SK-N-SH (cell line): ENCODE measurements at regions not wholly inside any gene's neighbourhood (a gene's known extent, or its start where the extent isn't known, plus 50 kb on each side); places are given as distances from the start of the nearest gene placed in this dataset.

Source experiments
- CTCF ChIA-PET: fragments of 300-600, 350-600 bp; formaldehyde crosslinking; extraction: SDS; loops from one replicate; lab custom pipeline; 2021; lab: Yijun Ruan, JAX
- POLR2A ChIA-PET: fragments of 350-600 bp; sonication (Branson Sonifier 250); formaldehyde crosslinking; extraction: SDS; loops from one replicate; lab custom pipeline; 2020; ENCODE audit warnings: antibody characterized with exemption, inconsistent platforms; lab: Yijun Ruan, JAX
- DNase-seq: peaks from one replicate; pipeline ENCODE4 v3.0.0; 2012
- H2AFZ ChIP-seq: fragments of 200-600 bp; sonication (generic); 2 replicates; pipeline ENCODE4 v1.8.1; 2016; ENCODE audit warnings: antibody characterized with exemption, mild to moderate bottlenecking, low read depth
- H3F3A ChIP-seq: fragments of 200-600 bp; sonication (generic); replicated peaks from 2 replicates; pipeline ENCODE3; 2016; ENCODE audit warnings: antibody characterized with exemption, mild to moderate bottlenecking; ENCODE audit not compliant: insufficient read depth
- H3K27ac ChIP-seq, 2 experiments: fragments of 200-500 bp in 1 of 2; fragments of 200-600 bp in 1 of 2; sonication (Bioruptor generic) in 1 of 2; sonication (generic), shearing (Covaris generic) in 1 of 2; 2 replicates each; pipeline versions ENCODE4 v1.5.1 to v1.6.1; 2014 to 2016; ENCODE audit warnings: low read depth in 2 of 2, inconsistent platforms in 1 of 2, low read length in 1 of 2, mild to moderate bottlenecking in 1 of 2, mixed read lengths in 1 of 2
- H3K27me3 ChIP-seq: fragments of 200-600 bp; sonication (generic), shearing (Covaris generic); 2 replicates; pipeline ENCODE4 v1.6.1; 2016; ENCODE audit warnings: mixed run types; ENCODE audit not compliant: insufficient read depth
- H3K36me3 ChIP-seq, 2 experiments: fragments of 200-500 bp in 1 of 2; fragments of 200-600 bp in 1 of 2; sonication (Bioruptor generic) in 1 of 2; sonication (generic) in 1 of 2; replicated peaks in 1 of 2; 2 replicates each; pipeline versions ENCODE3 to v1.5.1; 2014 to 2016; ENCODE audit warnings: low read length in 1 of 2, mild to moderate bottlenecking in 1 of 2; ENCODE audit not compliant: insufficient read depth in 2 of 2, control insufficient read depth in 1 of 2
- H3K4me1 ChIP-seq, 2 experiments: fragments of 200-500 bp in 1 of 2; fragments of 200-600 bp in 1 of 2; sonication (Bioruptor generic) in 1 of 2; sonication (generic), shearing (Covaris generic) in 1 of 2; 2 replicates each; pipeline versions ENCODE4 v1.5.1 to v1.6.1; 2014 to 2016; ENCODE audit warnings: low read depth in 1 of 2, low read length in 1 of 2, mixed run types in 1 of 2; ENCODE audit not compliant: insufficient read depth in 2 of 2, control insufficient read depth in 1 of 2
- H3K4me2 ChIP-seq: fragments of 200-600 bp; sonication (generic), shearing (Covaris generic); 2 replicates; pipeline ENCODE4 v1.6.1; 2017; ENCODE audit warnings: mixed run types
- H3K4me3 ChIP-seq, 2 experiments: fragments of 200-500 bp in 1 of 2; fragments of 200-600 bp in 1 of 2; sonication (Bioruptor generic) in 1 of 2; sonication (generic), shearing (Covaris generic) in 1 of 2; 2 replicates each; pipeline versions ENCODE4 v1.5.1 to v1.8.1; 2014 to 2016; ENCODE audit warnings: low read depth in 2 of 2, inconsistent platforms in 1 of 2, low read length in 1 of 2, mild to moderate bottlenecking in 1 of 2, mixed read lengths in 1 of 2, moderate library complexity in 1 of 2
- H3K79me2 ChIP-seq: fragments of 200-600 bp; sonication (generic); 2 replicates; pipeline ENCODE4 v1.8.1; 2017; ENCODE audit warnings: mild to moderate bottlenecking; ENCODE audit not compliant: insufficient read depth
- H3K9ac ChIP-seq: fragments of 200-600 bp; sonication (generic); 2 replicates; pipeline ENCODE4 v1.6.1; 2017; ENCODE audit warnings: mixed run types
- H3K9me2 ChIP-seq: fragments of 200-600 bp; sonication (generic); 2 replicates; pipeline ENCODE4 v1.6.1; 2017; ENCODE audit warnings: mixed run types
- H3K9me3 ChIP-seq: fragments of 200-600 bp; sonication (generic); 2 replicates; pipeline ENCODE4 v1.6.1; 2017; ENCODE audit warnings: mixed run types, mild to moderate bottlenecking, moderate library complexity
- H4K20me1 ChIP-seq: fragments of 200-600 bp; sonication (generic); 2 replicates; pipeline ENCODE4 v1.6.1; 2017; ENCODE audit warnings: mild to moderate bottlenecking, mixed run types; ENCODE audit not compliant: insufficient read depth
- FOSL2 ChIP-seq: IDR thresholded peaks from 2 replicates; pipeline ENCODE4 v1.4.0; 2012; ENCODE audit warnings: low read depth, mild to moderate bottlenecking, moderate library complexity, borderline replicate concordance
- FOXJ3 ChIP-seq: sonication (generic); formaldehyde crosslinking; IDR thresholded peaks from 2 replicates; pipeline ENCODE4 v1.5.1; 2020; ENCODE audit warnings: mild to moderate bottlenecking, missing genetic modification reagents
- FOXM1 ChIP-seq: IDR thresholded peaks from 2 replicates; pipeline ENCODE4 v1.4.0; 2012; ENCODE audit warnings: low read depth, mild to moderate bottlenecking
- GABPA ChIP-seq: IDR thresholded peaks from 2 replicates; pipeline ENCODE4 v1.4.0; 2012; ENCODE audit warnings: low read depth, mild to moderate bottlenecking
- RXRA ChIP-seq: IDR thresholded peaks from 2 replicates; pipeline ENCODE4 v1.4.0; 2012; ENCODE audit warnings: low read depth, mild to moderate bottlenecking, borderline replicate concordance
- SIN3A ChIP-seq: IDR thresholded peaks from 2 replicates; pipeline ENCODE4 v1.6.1; 2012; ENCODE audit warnings: low read depth, mild to moderate bottlenecking, low read length, moderate library complexity, borderline replicate concordance
- TAF1 ChIP-seq: IDR thresholded peaks from 2 replicates; pipeline ENCODE4 v1.6.1; 2012; ENCODE audit warnings: low read depth, mild to moderate bottlenecking, low read length, moderate library complexity, borderline replicate concordance
- TCF12 ChIP-seq: IDR thresholded peaks from 2 replicates; pipeline ENCODE4 v1.4.0; 2012
- WGBS: methylation state at CpG from one replicate; pipeline ENCODE4 v1.1.6; 2017; ENCODE audit warnings: low lambda C conversion rate; 5-methylcytosine and 5-hydroxymethylcytosine counted together
- TF ChIP-seq, protein P1 (sequence below): IDR thresholded peaks from 2 replicates; pipeline ENCODE4; 2012
- TF ChIP-seq, protein P2 (sequence below): IDR thresholded peaks from 2 replicates; pipeline ENCODE4 v1.4.0; 2012; ENCODE audit warnings: low read depth
- TF ChIP-seq, protein P3 (sequence below): fragments of 200-600 bp; sonication (generic); IDR thresholded peaks from 2 replicates; pipeline ENCODE4 v1.6.1; 2017; ENCODE audit warnings: antibody characterized with exemption, mild to moderate bottlenecking, moderate library complexity

DNA sequence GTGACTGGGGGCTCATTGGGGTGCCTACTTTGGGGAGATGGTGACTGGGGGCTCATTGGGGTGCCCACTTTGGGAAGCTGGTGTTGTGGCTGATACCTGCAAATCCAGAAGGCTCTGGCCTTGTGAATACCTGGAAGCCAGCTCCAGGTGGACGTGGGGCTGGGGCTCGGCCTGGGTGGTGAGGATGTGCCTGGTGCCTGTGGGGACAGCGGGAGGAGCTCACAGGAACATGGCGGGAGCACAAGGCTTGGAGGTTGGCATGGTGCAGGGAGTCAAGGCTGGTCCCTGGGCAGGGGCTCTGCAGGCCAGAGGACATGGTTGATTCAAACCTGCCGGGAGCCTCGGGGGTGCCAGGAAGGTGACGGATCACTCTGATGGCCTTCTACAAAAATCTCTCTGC, 1165.7 kb downstream of the BRD1 start (continued):
- TF ChIP-seq TCF12: no peak
- TF ChIP-seq, protein P1, sequence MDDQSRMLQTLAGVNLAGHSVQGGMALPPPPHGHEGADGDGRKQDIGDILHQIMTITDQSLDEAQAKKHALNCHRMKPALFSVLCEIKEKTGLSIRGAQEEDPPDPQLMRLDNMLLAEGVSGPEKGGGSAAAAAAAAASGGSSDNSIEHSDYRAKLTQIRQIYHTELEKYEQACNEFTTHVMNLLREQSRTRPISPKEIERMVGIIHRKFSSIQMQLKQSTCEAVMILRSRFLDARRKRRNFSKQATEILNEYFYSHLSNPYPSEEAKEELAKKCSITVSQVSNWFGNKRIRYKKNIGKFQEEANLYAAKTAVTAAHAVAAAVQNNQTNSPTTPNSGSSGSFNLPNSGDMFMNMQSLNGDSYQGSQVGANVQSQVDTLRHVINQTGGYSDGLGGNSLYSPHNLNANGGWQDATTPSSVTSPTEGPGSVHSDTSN: no peak
- TF ChIP-seq, all 33 proteins: peak for 0

DNA sequence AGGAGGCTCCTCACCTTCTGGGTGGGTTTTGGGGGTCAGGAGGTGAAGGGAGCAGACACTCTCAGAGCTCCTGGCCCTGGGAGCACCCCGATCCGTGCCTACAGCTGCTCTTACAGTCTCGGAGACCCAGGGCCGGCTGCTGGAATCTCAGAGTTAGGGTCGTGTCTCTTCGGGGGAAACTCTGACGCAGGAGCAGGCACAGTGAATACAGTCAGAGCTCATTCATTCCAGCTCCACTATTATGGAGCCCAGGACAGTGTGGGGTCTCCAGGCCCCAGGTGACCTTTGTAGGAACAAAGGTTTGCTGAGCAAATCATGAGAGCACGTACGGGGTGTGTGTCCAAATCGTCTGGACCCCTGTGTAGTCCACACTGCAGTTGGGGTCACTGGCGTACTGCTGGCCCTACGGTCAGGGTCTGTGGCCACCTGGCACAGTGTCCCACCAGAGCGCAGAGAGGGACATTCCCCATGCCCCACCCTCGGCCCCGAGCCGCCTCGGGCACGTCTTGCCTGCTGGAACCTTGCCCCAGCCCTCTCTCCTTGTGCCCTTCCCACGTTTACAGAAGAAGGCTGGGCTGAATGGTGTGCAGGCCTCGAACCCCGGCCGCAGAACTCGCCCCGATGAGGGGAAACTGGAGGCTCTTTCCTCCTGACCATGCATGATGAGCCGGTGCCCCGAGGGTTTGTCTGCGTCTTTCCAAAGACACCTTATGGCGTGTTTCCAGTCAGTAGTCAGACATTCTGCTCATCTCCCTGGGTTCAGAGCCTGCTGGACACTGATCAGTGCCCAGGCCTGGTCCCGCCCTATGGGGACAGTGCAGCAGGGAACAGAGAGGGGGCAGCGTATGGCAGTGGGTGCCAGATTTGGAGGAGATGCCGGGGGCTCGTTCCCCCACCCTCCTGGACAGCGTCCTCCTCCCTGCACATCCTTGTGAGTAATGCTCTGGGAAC, 1166.6 kb downstream of the BRD1 start:
- Histone ChIP-seq H2AFZ (no peak overlapping the region), H3F3A (no peaks in the 10 kb centered on the region), H4K20me1 (no peaks in the 10 kb centered on the region), H3K79me2 (no peaks in the 10 kb centered on the region), H3K4me2 (no peak overlapping the region), H3K27me3 (no peaks in the 10 kb centered on the region), H3K9me2 (no peaks in the 10 kb centered on the region), H3K9ac (no peak overlapping the region), H3K9me3 (no peaks in the 10 kb centered on the region), H3K36me3 (no peaks in the 10 kb centered on the region), H3K4me3 (no peak overlapping the region), H3K4me1 (peaks cover 0 to 13% of the 10 kb centered on the region in 2 experiments; a peak in 1 of 4 replicates), H3K27ac (no peak overlapping the region)
- ChIA-PET CTCF (interaction anchor here (0.5 kb wide), 1 partner anchor 405 kb away, joined by 3 read pairs; no protein-coding TSS in a partner anchor), POLR2A (no interaction called here)
- 37% methylated on average over 18 of the region's 33 CpGs for WGBS
- no peak for TF ChIP-seq TCF12
- no peak for TF ChIP-seq GABPA
- TF ChIP-seq FOXJ3 (CRISPR knock-in tag): no peak
- TF ChIP-seq, protein P2, sequence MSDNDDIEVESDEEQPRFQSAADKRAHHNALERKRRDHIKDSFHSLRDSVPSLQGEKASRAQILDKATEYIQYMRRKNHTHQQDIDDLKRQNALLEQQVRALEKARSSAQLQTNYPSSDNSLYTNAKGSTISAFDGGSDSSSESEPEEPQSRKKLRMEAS: no peak
- TF ChIP-seq, protein P1: no peak
- no peak for TF ChIP-seq RXRA
- no peak for TF ChIP-seq FOXM1
- no peak for TF ChIP-seq FOSL2
- TF ChIP-seq SIN3A: no peak
- TF ChIP-seq, protein P3, sequence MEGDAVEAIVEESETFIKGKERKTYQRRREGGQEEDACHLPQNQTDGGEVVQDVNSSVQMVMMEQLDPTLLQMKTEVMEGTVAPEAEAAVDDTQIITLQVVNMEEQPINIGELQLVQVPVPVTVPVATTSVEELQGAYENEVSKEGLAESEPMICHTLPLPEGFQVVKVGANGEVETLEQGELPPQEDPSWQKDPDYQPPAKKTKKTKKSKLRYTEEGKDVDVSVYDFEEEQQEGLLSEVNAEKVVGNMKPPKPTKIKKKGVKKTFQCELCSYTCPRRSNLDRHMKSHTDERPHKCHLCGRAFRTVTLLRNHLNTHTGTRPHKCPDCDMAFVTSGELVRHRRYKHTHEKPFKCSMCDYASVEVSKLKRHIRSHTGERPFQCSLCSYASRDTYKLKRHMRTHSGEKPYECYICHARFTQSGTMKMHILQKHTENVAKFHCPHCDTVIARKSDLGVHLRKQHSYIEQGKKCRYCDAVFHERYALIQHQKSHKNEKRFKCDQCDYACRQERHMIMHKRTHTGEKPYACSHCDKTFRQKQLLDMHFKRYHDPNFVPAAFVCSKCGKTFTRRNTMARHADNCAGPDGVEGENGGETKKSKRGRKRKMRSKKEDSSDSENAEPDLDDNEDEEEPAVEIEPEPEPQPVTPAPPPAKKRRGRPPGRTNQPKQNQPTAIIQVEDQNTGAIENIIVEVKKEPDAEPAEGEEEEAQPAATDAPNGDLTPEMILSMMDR: no peak
- no peak for TF ChIP-seq TAF1
- no peak for DNase-seq
